ENCODE measurements at regions not wholly inside any gene's neighbourhood (a gene's known extent, or its start where the extent isn't known, plus 50 kb on each side); places are given as distances from the start of the nearest gene placed in this dataset.

DNA sequence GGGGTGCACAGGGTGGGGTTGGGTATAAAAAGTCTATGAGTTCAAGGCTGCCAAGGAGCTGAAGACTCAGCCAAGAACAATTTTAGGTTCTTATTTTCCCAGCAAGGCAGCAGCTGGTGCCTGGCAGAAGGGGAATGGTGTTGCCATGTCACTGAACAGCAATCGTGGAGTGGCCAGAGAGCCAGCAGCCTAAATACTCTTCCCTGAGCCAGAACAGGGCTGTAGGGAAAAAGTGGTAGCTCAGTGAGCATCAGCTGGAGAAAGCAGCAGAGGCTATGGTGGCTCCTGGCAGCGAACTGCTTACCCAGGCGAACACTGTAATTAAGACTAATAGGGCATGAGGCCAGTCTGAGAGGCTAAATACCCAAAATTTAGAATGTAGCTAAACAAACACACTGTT, 334.9 kb downstream of the RMST start:
- no peaks in the 10 kb centered on the region for H3K9me3 ChIP-seq (replicated peaks in 1 of 3)
- DNase-seq = no peak
- TF ChIP-seq POLR2A (IDR thresholded peaks at IDR 0.05) (no peak), CTCF (IDR thresholded peaks at IDR 0.05) (no peak)
- H3K36me3 ChIP-seq (replicated peaks in 1 of 2) = no peaks in the 10 kb centered on the region
- H3K4me3 ChIP-seq = no peak overlapping the region
- no peaks in the 10 kb centered on the region for H3K27me3 ChIP-seq
- intact Hi-C loops (cut with DNase I) = no loop called here
- no peaks in the 10 kb centered on the region for H3K4me1 ChIP-seq (replicated peaks in 1 of 2)
- H3K27ac ChIP-seq = no peak overlapping the region
- WGBS, 4 donors = 87 to 91% (median 89%) methylated on average over 3 of the region's 3 CpGs

GRCh38 chr12:97800561-97800960, 338.0 kb downstream of the RMST start:
- TF ChIP-seq CTCF (IDR thresholded peaks at IDR 0.05) = no peak
- TF ChIP-seq POLR2A (IDR thresholded peaks at IDR 0.05) = no peak
- no peak overlapping the region for H3K4me3 ChIP-seq
- no peaks in the 10 kb centered on the region for H3K36me3 ChIP-seq (replicated peaks in 1 of 2)
- DNase-seq = no peak
- H3K4me1 ChIP-seq (replicated peaks in 1 of 2) = no peaks in the 10 kb centered on the region
- no peak overlapping the region for H3K27ac ChIP-seq
- intact Hi-C loops (cut with DNase I) = no loop called here
- 41 to 65% (median 58%) methylated on average over 3 of the region's 3 CpGs for WGBS, 4 donors
- H3K9me3 ChIP-seq (replicated peaks in 1 of 3) = no peaks in the 10 kb centered on the region
- H3K27me3 ChIP-seq = no peaks in the 10 kb centered on the region

GRCh38 chr12:97801471-97802059, 339.0 kb downstream of the RMST start:
- Histone ChIP-seq H3K4me1 (replicated peaks in 1 of 2) (no peaks in the 10 kb centered on the region), H3K4me3 (no peak overlapping the region), H3K27ac (no peak overlapping the region), H3K9me3 (replicated peaks in 1 of 3) (no peaks in the 10 kb centered on the region), H3K36me3 (replicated peaks in 1 of 2) (no peaks in the 10 kb centered on the region), H3K27me3 (no peaks in the 10 kb centered on the region)
- TF ChIP-seq POLR2A (IDR thresholded peaks at IDR 0.05) (no peak), CTCF (IDR thresholded peaks at IDR 0.05) (no peak)
- intact Hi-C loops (cut with DNase I) = no loop called here
- WGBS, 4 donors = 84 to 89% (median 88%) methylated on average over 5 of the region's 5 CpGs
- no peak for DNase-seq

DNA sequence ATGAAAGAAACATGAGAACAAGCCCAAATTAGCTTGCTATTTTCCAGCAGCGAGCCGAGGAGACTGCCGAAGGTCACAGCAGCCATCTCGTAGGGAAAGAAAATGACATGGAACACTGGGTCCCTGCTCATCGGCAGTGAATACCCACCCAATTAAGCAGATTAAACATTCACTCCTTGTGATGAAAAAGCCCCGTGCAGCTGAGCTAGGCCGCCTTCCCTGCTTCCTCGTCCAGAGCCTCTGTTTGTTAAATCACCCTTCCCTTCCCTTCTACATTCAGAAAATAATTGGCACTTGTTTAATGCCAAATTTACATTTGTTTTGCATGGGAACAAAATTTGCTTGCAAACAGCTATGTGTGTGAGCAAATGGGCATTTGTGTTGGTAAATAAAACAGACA, 342.5 kb downstream of the RMST start:
- 34 to 52% (median 42%) methylated on average over 8 of the region's 8 CpGs for WGBS, 4 donors
- Histone ChIP-seq H3K36me3 (replicated peaks in 1 of 2) (no peaks in the 10 kb centered on the region), H3K9me3 (replicated peaks in 1 of 3) (no peaks in the 10 kb centered on the region), H3K4me3 (no peak overlapping the region), H3K27me3 (no peaks in the 10 kb centered on the region), H3K27ac (no peak overlapping the region), H3K4me1 (replicated peaks in 1 of 2) (no peaks in the 10 kb centered on the region)
- no peak for DNase-seq
- TF ChIP-seq POLR2A (IDR thresholded peaks at IDR 0.05) = no peak
- TF ChIP-seq CTCF (IDR thresholded peaks at IDR 0.05) = no peak
- intact Hi-C loops (cut with DNase I) = no loop called here

Measured in adrenal gland (tissue), 9 donors.